NCI-H1092 (cell line): ENCODE measurements at regions not wholly inside any gene's neighbourhood (a gene's known extent, or its start where the extent isn't known, plus 50 kb on each side); places are given as distances from the start of the nearest gene placed in this dataset.
A peak's percentile ranks its signal among the peaks of the same experiment; 100 is the strongest.

Experiments
- DNase-seq: peaks from one replicate; lab custom pipeline; 2025; lab: John Stamatoyannopoulos, UW

GRCh38 chr10:83037653-83038052, 1101.7 kb upstream of the GHITM start:
- DNase-seq = no peak

- no peak for DNase-seq
Observed at GRCh38 chr10:83038631-83039030, 1100.7 kb upstream of the GHITM start.

GRCh38 chr10:83045731-83046130, 1093.6 kb upstream of the GHITM start:
- DNase-seq = no peak

GRCh38 chr10:83050815-83051214, 1088.5 kb upstream of the GHITM start:
- DNase-seq = no peak

GRCh38 chr10:83062871-83063270, 1076.4 kb upstream of the GHITM start:
- DNase-seq = no peak

GRCh38 chr10:83073472-83073871, 1065.8 kb upstream of the GHITM start:
- no peak for DNase-seq

- DNase-seq = peak; percentile 9
Observed at GRCh38 chr10:83075016-83075814, 1064.1 kb upstream of the GHITM start.

GRCh38 chr10:83075815-83076355, 1063.4 kb upstream of the GHITM start:
- DNase-seq = no peak

- DNase-seq = no peak
Observed at GRCh38 chr10:83076443-83076842, 1062.9 kb upstream of the GHITM start.

- no peak for DNase-seq
Observed at GRCh38 chr10:83078160-83078559, 1061.1 kb upstream of the GHITM start.

GRCh38 chr10:83078645-83079044, 1060.7 kb upstream of the GHITM start:
- DNase-seq = no peak

GRCh38 chr10:83083831-83084230, 1055.5 kb upstream of the GHITM start:
- no peak for DNase-seq

- DNase-seq = no peak
Observed at GRCh38 chr10:83089335-83089734, 1050.0 kb upstream of the GHITM start.

- DNase-seq = no peak
Observed at GRCh38 chr10:83104616-83105015, 1034.7 kb upstream of the GHITM start.

- DNase-seq = no peak
Observed at GRCh38 chr10:83108565-83109333, 1030.6 kb upstream of the GHITM start.

GRCh38 chr10:83119346-83119745, 1020.0 kb upstream of the GHITM start:
- DNase-seq = no peak

- no peak for DNase-seq
Observed at GRCh38 chr10:83122336-83122735, 1017.0 kb upstream of the GHITM start.

- DNase-seq = no peak
Observed at GRCh38 chr10:83127942-83128575, 1011.2 kb upstream of the GHITM start.

- no peak for DNase-seq
Observed at GRCh38 chr10:83140811-83141210, 998.5 kb upstream of the GHITM start.

GRCh38 chr10:83142074-83142563, 997.2 kb upstream of the GHITM start:
- DNase-seq = no peak

- DNase-seq = no peak
Observed at GRCh38 chr10:83144461-83144860, 994.8 kb upstream of the GHITM start.

GRCh38 chr10:83153714-83154113, 985.6 kb upstream of the GHITM start:
- no peak for DNase-seq
